Activated T-helper 2 cell treated with anti-CD3 and anti-CD28 coated beads, Interferon-gamma antibody, Interleukin-2, Interleukin-4, amounts not matched to agents 10 μg/mL and 5 μg/mL and 100 μg/mL, durations not matched to agents 14 hours and 24 hours and 36 hours (primary cell): ENCODE measurements at regions not wholly inside any gene's neighbourhood (a gene's known extent, or its start where the extent isn't known, plus 50 kb on each side); places are given as distances from the start of the nearest gene placed in this dataset.
"Not testable (repeated sequence)": the region's sequence is repeated elsewhere in the genome, so short reads cannot be mapped to it uniquely, and the experiment has no call there.

Experiments
- DNase-seq: peaks from one replicate; pipeline ENCODE4 v3.0.0; 2021; ENCODE audit warnings: low spot score
- H3K27ac Mint-ChIP-seq: one replicate; pipeline ENCODE4 v1.8.0; 2021; ENCODE audit warnings: mixed read lengths
- H3K27me3 Mint-ChIP-seq: one replicate; pipeline ENCODE4 v1.8.0; 2021; ENCODE audit warnings: low read depth, mixed read lengths
- H3K36me3 Mint-ChIP-seq: one replicate; pipeline ENCODE4 v1.8.0; 2021; ENCODE audit warnings: low read depth, mixed read lengths
- H3K4me1 Mint-ChIP-seq: one replicate; pipeline ENCODE4 v1.8.0; 2021; ENCODE audit warnings: low read depth, mixed read lengths
- H3K4me3 Mint-ChIP-seq: one replicate; pipeline ENCODE4 v1.8.0; 2021; ENCODE audit warnings: low read depth, mild to moderate bottlenecking, moderate library complexity, mixed read lengths
- H3K9me3 Mint-ChIP-seq: one replicate; pipeline ENCODE4 v1.8.0; 2021; ENCODE audit warnings: mixed read lengths
- intact Hi-C: fragments of 100-400 bp; cut with micrococcal nuclease; formaldehyde crosslinking; loops from one replicate; pipeline ENCODE4 v1.15.1; 2023

- H3K9me3 Mint-ChIP-seq, result no peaks in the 10 kb centered on the region
- no peak for DNase-seq
- intact Hi-C loops, result no loop called here
- H3K27ac Mint-ChIP-seq, result no peak overlapping the region
- no peaks in the 10 kb centered on the region for H3K27me3 Mint-ChIP-seq
- no peak overlapping the region for H3K4me3 Mint-ChIP-seq
- no peaks in the 10 kb centered on the region for H3K36me3 Mint-ChIP-seq
- H3K4me1 Mint-ChIP-seq, result no peaks in the 10 kb centered on the region
These were observed 327.3 kb downstream of the ADGRD1 start for GRCh38 chr12:131281016-131281415.

DNA sequence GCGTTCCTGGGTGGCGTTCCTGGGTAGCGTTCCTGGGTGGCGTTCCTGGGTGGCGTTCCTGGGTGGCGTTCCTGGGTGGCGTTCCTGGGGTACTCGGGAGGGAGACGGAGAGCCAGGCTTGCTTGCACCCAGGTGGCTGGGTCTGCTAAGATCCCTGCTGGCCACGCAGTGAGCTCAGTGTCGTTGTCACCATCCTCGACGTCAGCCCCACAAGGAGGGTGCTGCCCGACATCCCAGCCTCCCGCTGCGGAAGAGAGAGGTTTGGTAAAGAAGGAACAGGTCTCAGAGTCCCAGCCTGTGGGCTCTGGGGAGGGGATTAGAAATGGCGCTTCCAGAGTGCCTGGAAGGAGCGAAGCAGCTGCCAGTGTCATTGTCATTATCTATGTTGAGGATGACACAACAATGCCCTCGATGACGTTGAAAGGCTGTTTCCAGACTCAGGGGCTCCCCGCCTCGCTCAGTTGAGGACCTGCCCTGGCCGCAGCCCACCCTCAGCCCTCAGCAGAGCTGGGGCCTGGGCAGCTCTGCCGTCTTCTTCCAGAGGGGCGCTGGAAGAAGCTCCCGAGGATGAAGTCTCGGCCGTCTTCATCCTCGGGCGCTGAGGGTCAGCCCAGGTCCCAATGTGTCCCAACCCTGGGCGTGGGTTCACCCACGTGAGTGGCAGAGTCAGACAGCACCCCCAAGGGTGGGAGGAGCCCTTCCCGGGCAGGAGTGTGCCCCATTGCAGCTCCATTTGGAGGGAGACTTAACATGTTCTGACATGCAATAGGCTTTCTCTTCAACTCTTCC is 328.8 kb downstream of the ADGRD1 start:
- DNase-seq, result no peak
- Mint-ChIP-seq H3K4me3 (no peak overlapping the region), H3K27me3 (no peaks in the 10 kb centered on the region), H3K36me3 (no peaks in the 10 kb centered on the region), H3K4me1 (no peaks in the 10 kb centered on the region), H3K9me3 (no peaks in the 10 kb centered on the region), H3K27ac (no peak overlapping the region)
- intact Hi-C loops, result no loop called here

- H3K27ac Mint-ChIP-seq, result no peak overlapping the region
- intact Hi-C loops, result no loop called here
- no peaks in the 10 kb centered on the region for H3K27me3 Mint-ChIP-seq
- H3K9me3 Mint-ChIP-seq, result no peaks in the 10 kb centered on the region
- H3K4me1 Mint-ChIP-seq, result no peaks in the 10 kb centered on the region
- no peaks in the 10 kb centered on the region for H3K36me3 Mint-ChIP-seq
- no peak overlapping the region for H3K4me3 Mint-ChIP-seq
- no peak for DNase-seq
These were observed 329.6 kb downstream of the ADGRD1 start for GRCh38 chr12:131283191-131283861.

DNA sequence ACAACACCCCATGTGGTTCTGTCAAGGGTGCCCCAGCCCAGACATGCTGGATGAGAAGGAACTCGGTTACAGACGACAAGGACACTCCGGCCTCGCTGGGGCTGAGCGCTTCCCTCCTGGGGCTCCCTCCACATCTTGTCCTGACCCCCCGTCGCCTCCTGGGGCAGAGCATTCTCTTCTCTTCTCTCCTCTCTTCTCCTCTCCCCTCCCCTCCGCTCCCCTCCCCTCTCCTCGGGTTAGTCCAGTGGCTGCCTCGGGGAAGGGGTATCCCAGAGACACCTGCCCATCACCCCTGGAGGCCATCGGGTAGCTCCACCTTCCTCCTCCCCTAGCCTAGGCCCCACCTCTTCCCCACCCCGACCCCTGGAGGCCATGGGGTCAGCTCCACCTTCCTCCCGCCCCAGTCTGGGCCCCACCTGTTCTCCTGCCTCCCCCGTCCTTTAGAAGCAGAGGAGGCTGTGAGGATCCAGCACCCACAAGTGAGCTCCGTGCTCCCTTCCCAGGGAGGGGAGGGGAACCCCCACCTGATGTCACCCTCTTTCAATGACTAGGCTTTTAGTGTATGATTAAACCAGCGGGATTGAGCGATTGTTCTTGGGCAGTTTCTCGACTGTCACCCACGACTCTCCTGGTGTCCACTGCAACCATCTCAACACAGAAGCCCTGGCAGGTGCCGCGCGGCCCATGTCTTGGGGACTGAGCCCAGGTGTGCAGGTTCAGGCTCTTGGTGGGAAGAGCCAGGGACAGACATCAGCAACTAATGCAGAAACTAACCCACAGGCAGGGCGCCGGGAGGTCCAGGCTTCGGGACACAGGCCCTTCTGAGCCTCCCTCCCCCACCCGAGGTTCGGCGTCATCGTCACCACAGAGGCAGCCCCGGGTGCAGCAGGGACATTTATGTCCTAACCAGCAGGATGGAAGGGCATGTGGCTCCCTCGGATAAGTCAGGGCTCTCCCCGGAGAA is 330.4 kb downstream of the ADGRD1 start:
- H3K27me3 Mint-ChIP-seq, H3K36me3 Mint-ChIP-seq, H3K9me3 Mint-ChIP-seq, intact Hi-C loops, DNase-seq, H3K4me1 Mint-ChIP-seq, H3K27ac Mint-ChIP-seq, H3K4me3 Mint-ChIP-seq: not testable (repeated sequence)

- H3K27ac Mint-ChIP-seq, H3K4me3 Mint-ChIP-seq, H3K36me3 Mint-ChIP-seq, H3K4me1 Mint-ChIP-seq, H3K9me3 Mint-ChIP-seq, DNase-seq, H3K27me3 Mint-ChIP-seq, intact Hi-C loops: not testable (repeated sequence)
These were observed 331.5 kb downstream of the ADGRD1 start for GRCh38 chr12:131284954-131285904.

DNA sequence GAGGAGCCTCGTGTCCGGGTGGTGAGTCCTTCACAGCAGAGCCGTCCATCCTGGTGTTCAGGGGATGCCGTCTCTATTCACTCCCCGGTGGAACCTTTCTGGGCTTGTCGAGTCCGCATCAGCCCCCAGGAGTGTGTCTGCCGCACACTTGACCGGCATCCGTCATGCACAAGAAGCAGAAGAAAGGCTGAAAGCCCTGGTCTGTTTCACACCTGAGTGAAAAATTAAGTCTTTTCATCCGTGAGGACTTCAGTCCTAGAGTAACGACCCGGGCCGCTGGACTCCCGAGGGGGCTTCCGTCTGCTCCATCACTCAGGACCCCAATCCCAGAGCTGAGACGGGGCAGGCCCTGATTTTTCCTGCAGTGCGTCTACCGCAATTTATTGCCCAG is 332.2 kb downstream of the ADGRD1 start:
- H3K36me3 Mint-ChIP-seq, H3K4me1 Mint-ChIP-seq, H3K9me3 Mint-ChIP-seq, H3K4me3 Mint-ChIP-seq, DNase-seq, intact Hi-C loops, H3K27ac Mint-ChIP-seq, H3K27me3 Mint-ChIP-seq: not testable (repeated sequence)

GRCh38 chr12:131286301-131286700 is 332.6 kb downstream of the ADGRD1 start:
- H3K4me3 Mint-ChIP-seq, H3K27ac Mint-ChIP-seq, H3K9me3 Mint-ChIP-seq, intact Hi-C loops, DNase-seq, H3K4me1 Mint-ChIP-seq, H3K27me3 Mint-ChIP-seq, H3K36me3 Mint-ChIP-seq: not testable (repeated sequence)

- no peaks in the 10 kb centered on the region for H3K9me3 Mint-ChIP-seq
- no peaks in the 10 kb centered on the region for H3K4me1 Mint-ChIP-seq
- H3K27ac Mint-ChIP-seq, result no peak overlapping the region
- intact Hi-C loops, result no loop called here
- no peaks in the 10 kb centered on the region for H3K27me3 Mint-ChIP-seq
- no peaks in the 10 kb centered on the region for H3K36me3 Mint-ChIP-seq
- no peak overlapping the region for H3K4me3 Mint-ChIP-seq
- DNase-seq, result no peak
These were observed 333.6 kb downstream of the ADGRD1 start for GRCh38 chr12:131287015-131287937.

GRCh38 chr12:131287938-131288764 is 334.4 kb downstream of the ADGRD1 start:
- Mint-ChIP-seq H3K27me3 (no peaks in the 10 kb centered on the region), H3K9me3 (no peaks in the 10 kb centered on the region), H3K27ac (no peak overlapping the region), H3K4me1 (no peaks in the 10 kb centered on the region), H3K4me3 (no peak overlapping the region), H3K36me3 (no peaks in the 10 kb centered on the region)
- no peak for DNase-seq
- intact Hi-C loops, result no loop called here

- intact Hi-C loops, H3K27ac Mint-ChIP-seq, H3K4me3 Mint-ChIP-seq, DNase-seq, H3K9me3 Mint-ChIP-seq, H3K36me3 Mint-ChIP-seq, H3K27me3 Mint-ChIP-seq, H3K4me1 Mint-ChIP-seq: not testable (repeated sequence)
These were observed 335.3 kb downstream of the ADGRD1 start for GRCh38 chr12:131288765-131289695.
